HG03039 (cell line): ENCODE measurements at regions not wholly inside any gene's neighbourhood (a gene's known extent, or its start where the extent isn't known, plus 50 kb on each side); places are given as distances from the start of the nearest gene placed in this dataset.

Source experiments
- ATAC-seq: cut with Tn5 transposase; IDR thresholded peaks from one replicate; pipeline ENCODE4 v1.9.1; 2021; ENCODE audit warnings: mild to moderate bottlenecking, moderate library complexity; ENCODE audit not compliant: unreplicated experiment

GRCh38 chr4:31573554-31573953 is 853.4 kb downstream of the PCDH7 start:
- no peak for ATAC-seq

- no peak for ATAC-seq
These were observed 855.3 kb downstream of the PCDH7 start for GRCh38 chr4:31575504-31575903.

GRCh38 chr4:31580843-31581242 is 860.7 kb downstream of the PCDH7 start:
- ATAC-seq: no peak

- ATAC-seq: no peak
These were observed 865.3 kb downstream of the PCDH7 start for GRCh38 chr4:31585503-31585902.

GRCh38 chr4:31592293-31592692 is 872.1 kb downstream of the PCDH7 start:
- ATAC-seq: no peak

- no peak for ATAC-seq
These were observed 875.3 kb downstream of the PCDH7 start for GRCh38 chr4:31595496-31595895.

- ATAC-seq: no peak
These were observed 878.5 kb downstream of the PCDH7 start for GRCh38 chr4:31598639-31599038.

- ATAC-seq: no peak
These were observed 881.6 kb downstream of the PCDH7 start for GRCh38 chr4:31601793-31602192.

- ATAC-seq: no peak
These were observed 893.9 kb downstream of the PCDH7 start for GRCh38 chr4:31613946-31614623.

- ATAC-seq: no peak
These were observed 897.5 kb downstream of the PCDH7 start for GRCh38 chr4:31617667-31618066.

GRCh38 chr4:31620476-31620875 is 900.3 kb downstream of the PCDH7 start:
- ATAC-seq: no peak

GRCh38 chr4:31645236-31645635 is 925.1 kb downstream of the PCDH7 start:
- no peak for ATAC-seq

GRCh38 chr4:31647786-31648185 is 927.6 kb downstream of the PCDH7 start:
- no peak for ATAC-seq

GRCh38 chr4:31649878-31650277 is 929.7 kb downstream of the PCDH7 start:
- ATAC-seq: no peak

- ATAC-seq: no peak
These were observed 931.4 kb downstream of the PCDH7 start for GRCh38 chr4:31651541-31651940.

- no peak for ATAC-seq
These were observed 935.2 kb downstream of the PCDH7 start for GRCh38 chr4:31655328-31655727.

GRCh38 chr4:31657859-31658570 is 937.8 kb downstream of the PCDH7 start:
- ATAC-seq: no peak

- no peak for ATAC-seq
These were observed 940.7 kb downstream of the PCDH7 start for GRCh38 chr4:31660916-31661315.

- no peak for ATAC-seq
These were observed 942.8 kb downstream of the PCDH7 start for GRCh38 chr4:31662951-31663350.

GRCh38 chr4:31667686-31668085 is 947.5 kb downstream of the PCDH7 start:
- ATAC-seq: no peak

GRCh38 chr4:31674313-31674947 is 954.3 kb downstream of the PCDH7 start:
- no peak for ATAC-seq

- no peak for ATAC-seq
These were observed 958.2 kb downstream of the PCDH7 start for GRCh38 chr4:31678356-31678755.
